Dedifferentiated amniotic fluid mesenchymal stem cell (primary cell): ENCODE measurements at regions not wholly inside any gene's neighbourhood (a gene's known extent, or its start where the extent isn't known, plus 50 kb on each side); places are given as distances from the start of the nearest gene placed in this dataset.

Experiments used
- DNase-seq: peaks from one replicate; pipeline ENCODE4 v3.0.0-alpha.2; 2016; ENCODE audit errors: extremely low spot score

DNA sequence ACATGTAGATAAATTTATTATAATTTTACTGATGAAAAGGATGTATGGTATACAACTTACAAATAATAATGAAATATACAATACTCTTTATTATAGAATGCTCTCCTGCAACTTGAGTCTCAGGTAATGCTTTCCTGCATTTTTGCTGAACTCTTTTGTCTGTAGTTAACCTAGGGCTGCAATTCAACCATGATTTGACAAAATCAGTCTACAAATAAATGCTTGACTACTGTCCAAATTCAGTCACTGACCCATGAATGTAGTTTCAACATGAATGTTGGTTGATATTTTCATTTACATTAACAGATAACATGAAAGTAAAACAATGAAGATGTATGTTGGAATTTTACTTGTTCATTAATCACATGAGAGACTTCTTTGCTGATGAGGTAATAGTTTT, 320.9 kb downstream of the ZSWIM6 start:
- DNase-seq: no peak

DNA sequence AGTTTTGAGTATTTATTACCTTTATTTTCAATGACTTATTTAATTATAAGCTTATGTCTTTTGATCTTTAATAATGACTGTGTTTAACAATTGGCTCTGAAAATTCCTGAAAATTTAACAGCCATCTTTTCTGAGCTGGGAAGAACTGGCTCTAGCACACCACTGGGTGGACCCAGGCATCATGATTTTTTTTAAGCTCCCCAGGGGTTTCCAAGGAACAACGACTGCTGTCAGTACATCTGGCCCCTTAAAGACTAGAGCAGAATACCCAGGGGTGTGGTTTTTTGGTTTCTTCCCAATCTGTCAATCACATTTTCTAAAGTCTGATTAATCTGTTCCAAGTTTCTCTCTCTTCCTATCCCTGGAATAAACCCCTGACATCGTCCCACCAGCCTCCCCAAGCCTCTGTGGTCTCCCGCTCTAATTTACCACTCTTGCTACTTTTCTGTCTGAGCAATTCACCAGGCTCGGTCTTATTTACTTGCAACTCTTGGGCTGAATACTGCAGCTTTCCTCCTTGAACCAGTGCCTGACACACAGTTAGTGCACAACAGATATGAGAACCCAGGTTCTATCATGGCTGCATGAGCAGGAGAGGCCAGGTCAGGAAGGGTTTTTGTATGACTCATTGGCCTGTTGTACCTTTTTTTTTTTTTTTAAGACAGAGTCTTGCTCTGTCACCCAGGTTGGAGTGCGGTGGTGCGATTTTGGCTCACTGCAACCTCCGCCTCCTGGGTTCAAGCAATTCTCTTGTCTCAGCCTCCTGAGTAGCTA, 321.9 kb downstream of the ZSWIM6 start:
- no peak for DNase-seq

- no peak for DNase-seq
These were observed 322.8 kb downstream of the ZSWIM6 start for GRCh38 chr5:61654876-61655275.

DNA sequence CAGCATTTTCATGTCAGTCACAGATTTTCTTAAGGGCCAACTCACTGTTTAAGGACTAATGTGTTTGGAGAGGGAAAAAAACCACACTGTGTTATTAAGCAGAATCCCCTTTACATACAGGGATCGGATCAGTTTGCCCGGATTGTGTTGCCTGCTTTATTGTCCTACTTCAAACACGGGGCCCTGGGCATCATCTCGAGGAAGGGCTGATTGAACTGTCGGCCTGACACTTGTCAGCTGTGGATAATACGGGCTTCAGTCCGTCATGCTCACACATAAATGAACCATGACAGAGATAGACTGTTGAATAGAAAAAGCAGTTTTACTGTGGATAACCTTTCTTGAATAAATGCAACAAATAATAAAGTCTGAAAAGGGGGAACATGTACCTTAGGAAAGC, 325.0 kb downstream of the ZSWIM6 start:
- no peak for DNase-seq

GRCh38 chr5:61657686-61658085, 325.6 kb downstream of the ZSWIM6 start:
- DNase-seq: no peak

- DNase-seq: peak; percentile 72
These were observed 326.5 kb downstream of the ZSWIM6 start for GRCh38 chr5:61658592-61659008.

DNA sequence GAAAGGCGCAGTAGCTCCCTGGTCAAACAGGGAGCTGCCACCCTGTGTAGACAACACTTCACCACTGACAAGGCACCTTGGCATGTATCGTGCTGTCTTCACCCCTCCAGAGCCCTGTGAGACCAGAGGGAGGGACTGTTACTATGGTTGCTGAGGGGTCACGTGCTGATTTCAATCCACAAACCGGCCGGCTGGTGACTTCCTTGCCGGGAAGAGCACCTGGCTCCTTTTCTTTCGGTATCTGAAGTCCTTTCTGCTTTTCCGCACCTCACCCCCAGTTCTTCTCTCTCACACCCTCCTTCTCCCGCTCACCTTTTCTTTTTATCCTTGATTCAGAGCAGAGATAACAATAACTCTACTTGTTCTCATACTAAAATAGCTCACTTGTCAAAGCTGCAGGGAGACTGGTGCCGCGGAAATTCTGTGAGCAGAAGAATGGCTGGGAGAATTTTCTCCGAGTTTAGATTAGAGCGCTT, 327.2 kb downstream of the ZSWIM6 start:
- no peak for DNase-seq

DNA sequence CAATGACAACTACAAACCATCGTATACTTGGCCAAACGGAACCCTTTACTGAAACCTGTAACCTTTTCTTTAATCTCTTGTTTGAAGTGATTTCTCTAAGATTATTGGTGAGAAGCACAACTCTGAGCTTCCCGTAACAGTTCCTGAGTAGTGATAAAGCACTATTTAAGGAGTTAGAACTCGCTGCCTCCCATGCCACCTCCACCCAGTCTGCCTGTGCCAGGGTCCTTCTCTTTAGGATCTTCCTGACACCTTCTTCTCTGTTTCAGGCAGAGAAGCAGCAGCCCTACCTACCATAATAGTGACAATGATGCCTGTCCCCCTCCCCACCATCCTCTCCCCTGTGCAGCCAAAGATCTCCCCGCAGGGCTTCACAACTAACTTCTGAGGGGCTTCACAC, 330.6 kb downstream of the ZSWIM6 start:
- no peak for DNase-seq

- no peak for DNase-seq
These were observed 334.1 kb downstream of the ZSWIM6 start for GRCh38 chr5:61666064-61666621.

DNA sequence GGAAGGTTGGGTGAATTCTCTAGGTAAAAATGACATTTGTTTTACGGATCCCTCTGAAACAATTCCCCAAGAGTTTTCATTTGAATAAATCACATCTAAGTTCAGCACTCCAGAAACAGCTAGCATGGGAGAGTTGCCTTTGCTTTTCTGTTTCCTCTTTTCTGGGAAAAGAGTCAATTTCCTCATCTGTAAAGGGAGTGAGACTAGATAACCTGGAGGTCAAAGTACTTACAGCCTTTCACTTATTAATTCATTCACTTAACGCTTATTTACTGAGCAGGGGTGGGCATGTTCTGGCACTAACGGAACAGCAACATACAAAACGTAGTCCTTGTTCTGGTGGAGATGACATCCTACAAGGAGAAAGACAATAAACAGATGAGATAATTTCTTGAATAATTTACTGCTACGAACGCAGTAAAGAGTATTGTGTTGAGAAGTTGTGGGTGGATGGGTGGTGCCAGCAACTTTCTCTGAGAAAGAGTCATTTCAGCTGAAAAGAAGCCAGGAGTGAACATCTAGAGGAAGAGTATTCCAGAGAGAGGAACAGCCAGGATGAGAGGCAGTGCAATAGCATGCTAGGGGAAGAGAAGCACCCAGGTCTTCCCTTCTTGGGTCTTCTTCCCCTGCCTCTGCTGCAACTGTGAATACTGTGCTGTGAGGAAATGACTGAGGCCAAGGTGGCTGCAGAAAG, 335.6 kb downstream of the ZSWIM6 start:
- DNase-seq: no peak

DNA sequence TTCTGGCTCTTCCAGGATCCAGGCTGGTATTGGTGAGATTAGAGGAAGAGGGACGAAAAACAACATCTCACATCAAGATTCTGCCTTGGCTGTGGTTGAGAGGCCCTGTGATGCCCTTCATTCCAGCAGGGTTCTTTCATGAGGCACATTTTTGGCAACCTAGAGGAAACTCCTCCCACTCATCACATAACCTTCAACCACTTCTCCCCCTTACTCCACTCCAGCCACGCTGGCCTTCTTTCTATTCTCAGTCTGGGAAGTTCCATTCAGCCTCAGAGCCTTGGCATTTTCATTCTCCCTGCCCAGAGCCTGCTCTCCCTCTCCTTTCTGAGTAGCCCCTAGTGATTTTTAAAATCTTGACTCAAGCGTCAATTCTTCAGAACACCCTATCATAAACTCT, 337.5 kb downstream of the ZSWIM6 start:
- no peak for DNase-seq

- no peak for DNase-seq
These were observed 338.9 kb downstream of the ZSWIM6 start for GRCh38 chr5:61670941-61671340.

DNA sequence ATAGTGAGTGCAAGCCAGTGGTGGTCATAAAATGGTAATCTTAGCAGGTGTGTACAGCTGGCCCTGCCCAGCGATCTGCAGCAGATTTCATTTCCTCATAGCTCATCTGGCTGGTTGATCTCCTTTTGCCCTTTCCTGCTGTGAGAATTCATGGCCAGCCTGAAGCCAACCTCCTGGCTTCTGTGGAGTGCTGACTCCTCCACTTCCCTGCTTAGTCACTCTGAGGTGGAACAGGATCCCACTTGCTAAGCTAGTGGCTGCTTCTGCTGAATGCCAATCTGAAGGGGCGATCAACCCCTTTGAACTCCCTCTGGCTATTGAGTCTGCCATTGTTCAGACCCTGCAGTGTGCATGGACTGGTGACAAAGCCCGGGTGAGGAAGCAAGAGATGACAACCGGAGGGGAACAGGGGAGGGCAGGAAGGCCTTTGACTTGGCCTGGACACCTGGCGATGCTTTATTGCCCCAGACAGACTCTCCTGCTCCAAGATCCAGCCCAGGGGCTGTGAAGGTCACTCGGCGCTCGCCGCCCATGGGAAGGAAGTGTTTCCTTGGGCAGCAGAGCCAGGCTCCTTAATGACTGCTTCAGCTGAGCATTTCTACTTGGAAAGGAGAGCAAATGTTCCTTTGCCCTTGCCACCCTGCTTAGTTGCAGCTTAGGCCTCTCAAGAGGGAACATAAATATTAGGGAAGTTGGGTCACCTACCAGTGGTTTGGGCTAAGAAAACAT, 341.1 kb downstream of the ZSWIM6 start:
- DNase-seq: no peak

DNA sequence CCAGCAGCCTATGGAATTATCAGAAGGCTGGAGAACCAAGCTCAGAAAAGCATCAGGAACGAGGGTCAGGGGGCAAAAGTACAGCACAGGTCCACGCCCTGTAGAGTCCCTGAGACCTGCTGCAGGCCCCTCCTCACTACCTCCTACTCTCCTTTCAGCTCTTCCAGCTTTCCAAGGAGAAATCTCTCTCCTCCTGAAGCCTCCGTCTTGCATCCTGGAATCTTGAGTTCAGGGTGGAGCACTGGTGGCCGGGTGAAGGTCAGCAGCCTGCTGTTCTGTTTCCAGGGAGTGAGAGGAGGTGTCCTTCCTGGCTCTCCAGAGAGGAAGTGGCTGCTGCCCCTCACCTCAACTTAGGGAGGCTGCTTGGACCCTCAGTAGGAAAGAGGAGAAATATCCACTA, 342.3 kb downstream of the ZSWIM6 start:
- DNase-seq: no peak

GRCh38 chr5:61675015-61675692, 343.1 kb downstream of the ZSWIM6 start:
- DNase-seq: no peak

DNA sequence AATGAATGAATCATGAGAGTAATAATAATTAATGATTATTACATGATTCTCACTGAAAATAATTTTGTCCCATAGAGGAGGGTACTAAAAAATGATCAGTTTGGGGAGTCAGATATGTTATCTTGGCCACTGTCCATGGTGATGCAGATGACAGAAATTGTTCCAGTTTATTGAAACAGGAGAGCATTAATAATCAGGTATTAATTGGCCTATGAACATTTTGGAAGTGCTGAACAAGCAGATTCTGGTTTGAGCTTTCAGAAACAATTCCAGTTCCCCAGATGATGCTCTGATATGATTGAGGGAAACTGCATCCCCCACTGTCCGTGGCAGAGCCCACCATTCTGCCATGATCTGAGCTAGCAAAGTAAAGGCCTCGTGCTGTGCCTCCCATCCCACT, 345.2 kb downstream of the ZSWIM6 start:
- no peak for DNase-seq

- no peak for DNase-seq
These were observed 346.9 kb downstream of the ZSWIM6 start for GRCh38 chr5:61678966-61679365.

GRCh38 chr5:61679562-61679961, 347.5 kb downstream of the ZSWIM6 start:
- DNase-seq: no peak

GRCh38 chr5:61680247-61680646, 348.2 kb downstream of the ZSWIM6 start:
- no peak for DNase-seq

GRCh38 chr5:61683148-61683547, 351.1 kb downstream of the ZSWIM6 start:
- no peak for DNase-seq

DNA sequence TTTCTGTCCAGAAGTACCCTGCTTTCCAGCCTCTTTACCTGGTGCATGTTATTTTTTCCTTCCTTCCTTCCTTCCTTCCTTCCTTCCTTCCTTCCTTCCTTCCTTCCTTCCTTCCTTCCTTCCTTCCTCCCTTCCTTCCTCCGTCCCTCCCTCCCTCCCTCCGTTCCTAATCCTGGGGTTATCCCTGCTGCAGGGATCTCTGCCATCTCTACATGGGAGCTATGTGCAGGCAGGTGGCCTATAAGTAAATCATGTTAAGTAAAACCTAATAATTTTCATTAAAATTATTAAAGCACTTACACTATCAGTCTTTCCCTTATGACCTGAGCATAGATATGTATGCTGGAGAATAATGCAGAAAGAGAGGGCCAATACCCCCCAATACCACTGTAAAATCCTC, 351.9 kb downstream of the ZSWIM6 start:
- no peak for DNase-seq
